Peyer's patch (tissue), 4 donors: ENCODE measurements at regions not wholly inside any gene's neighbourhood (a gene's known extent, or its start where the extent isn't known, plus 50 kb on each side); places are given as distances from the start of the nearest gene placed in this dataset.

ENCODE experiments used
- CTCF ChIP-seq, 6 experiments: fragments of 450-650 bp in 4 of 6; fragments of 200-600 bp in 2 of 6; sonication (generic) in 1 of 6; IDR thresholded peaks; one replicate each; pipeline ENCODE4 v1.5.1; 2017 to 2019; ENCODE audit warnings: antibody characterized with exemption in 6 of 6, mild to moderate bottlenecking in 3 of 6, moderate library complexity in 1 of 6
- POLR2A ChIP-seq, 2 donors: fragments of 450-650 bp; IDR thresholded peaks; one replicate each; pipeline ENCODE4 v1.5.1; 2017; ENCODE audit warnings: antibody characterized with exemption in 2 of 2, mild to moderate bottlenecking in 2 of 2, moderate library complexity in 2 of 2

- no peak for TF ChIP-seq CTCF (IDR thresholded peaks at IDR 0.05)
- no peak for TF ChIP-seq POLR2A (IDR thresholded peaks at IDR 0.05)
Measured at GRCh38 chr16:52312716-52313115, 234.2 kb downstream of the TOX3 start.
